Neural progenitor cell (in vitro differentiated cells): ENCODE measurements at regions not wholly inside any gene's neighbourhood (a gene's known extent, or its start where the extent isn't known, plus 50 kb on each side); places are given as distances from the start of the nearest gene placed in this dataset.

Source experiments
- EZH2 ChIP-seq: fragments of 200-600 bp; sonication (generic); IDR thresholded peaks from 2 replicates; pipeline ENCODE4 v1.6.1; 2017; ENCODE audit warnings: antibody characterized with exemption, mild to moderate bottlenecking, moderate library complexity
- TF ChIP-seq, protein P1 (sequence below): fragments of 200-600 bp; sonication (generic); IDR thresholded peaks from 2 replicates; pipeline ENCODE4 v1.5.1; 2017; ENCODE audit warnings: antibody characterized with exemption, mild to moderate bottlenecking

DNA sequence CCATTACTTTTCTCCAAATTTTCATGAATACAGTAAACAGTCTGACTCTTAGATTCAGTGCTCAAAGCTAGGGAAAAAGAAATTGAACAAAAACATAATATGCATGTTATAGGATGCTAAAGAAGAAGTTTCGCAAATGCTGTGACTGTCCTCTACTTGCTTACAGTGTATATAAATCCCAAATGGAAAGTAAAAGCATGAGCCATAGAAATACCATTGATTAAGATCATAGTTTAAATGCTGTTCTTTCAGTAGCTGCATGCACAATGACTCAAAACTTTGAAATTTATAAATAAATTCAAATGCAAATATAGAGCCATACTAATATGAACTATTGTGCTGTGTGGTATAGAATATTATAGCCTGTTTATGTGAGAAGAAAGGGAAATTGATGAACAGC is 1113.9 kb upstream of the ACVR2A start:
- TF ChIP-seq, protein P1, sequence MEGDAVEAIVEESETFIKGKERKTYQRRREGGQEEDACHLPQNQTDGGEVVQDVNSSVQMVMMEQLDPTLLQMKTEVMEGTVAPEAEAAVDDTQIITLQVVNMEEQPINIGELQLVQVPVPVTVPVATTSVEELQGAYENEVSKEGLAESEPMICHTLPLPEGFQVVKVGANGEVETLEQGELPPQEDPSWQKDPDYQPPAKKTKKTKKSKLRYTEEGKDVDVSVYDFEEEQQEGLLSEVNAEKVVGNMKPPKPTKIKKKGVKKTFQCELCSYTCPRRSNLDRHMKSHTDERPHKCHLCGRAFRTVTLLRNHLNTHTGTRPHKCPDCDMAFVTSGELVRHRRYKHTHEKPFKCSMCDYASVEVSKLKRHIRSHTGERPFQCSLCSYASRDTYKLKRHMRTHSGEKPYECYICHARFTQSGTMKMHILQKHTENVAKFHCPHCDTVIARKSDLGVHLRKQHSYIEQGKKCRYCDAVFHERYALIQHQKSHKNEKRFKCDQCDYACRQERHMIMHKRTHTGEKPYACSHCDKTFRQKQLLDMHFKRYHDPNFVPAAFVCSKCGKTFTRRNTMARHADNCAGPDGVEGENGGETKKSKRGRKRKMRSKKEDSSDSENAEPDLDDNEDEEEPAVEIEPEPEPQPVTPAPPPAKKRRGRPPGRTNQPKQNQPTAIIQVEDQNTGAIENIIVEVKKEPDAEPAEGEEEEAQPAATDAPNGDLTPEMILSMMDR, result no peak
- no peak for TF ChIP-seq EZH2
